ENCODE measurements at regions not wholly inside any gene's neighbourhood (a gene's known extent, or its start where the extent isn't known, plus 50 kb on each side); places are given as distances from the start of the nearest gene placed in this dataset.

GRCh38 chr6:16832043-16832567 is 70.8 kb upstream of the ATXN1 start:
- ChIA-PET CTCF (interaction anchor here (0.7 kb wide), 1 partner anchor 133 kb away, joined by 3 read pairs; no protein-coding TSS in a partner anchor), POLR2A (ENCODE audit: unreplicated experiment) (no interaction called here)
- no peaks in the 10 kb centered on the region for H3K36me3 ChIP-seq (ENCODE audit: control insufficient read depth, insufficient read depth, low read length)
- no peaks in the 10 kb centered on the region for H4K20me1 ChIP-seq (ENCODE audit: insufficient read depth, low read length)
- peak overlapping the region; percentile 24; the same call in 1 of the 2 replicates for H2BK20ac ChIP-seq (ENCODE audit: low read depth, low read length)
- peak overlapping the region; percentile 48; the same call in 1 of the 2 replicates for H3K4ac ChIP-seq (ENCODE audit: low read depth, low read length)
- no peak overlapping the region for H2BK5ac ChIP-seq (ENCODE audit: low read depth, low read length, poor library complexity, severe bottlenecking)
- H2AFZ ChIP-seq (replicated peaks; ENCODE audit: low read length, poor library complexity) = no peak overlapping the region
- in situ Hi-C loops (cut with MboI; ENCODE audit: low sequenced_read_pairs) (no loop called here), intact Hi-C loops (cut with micrococcal nuclease) (no loop called here), dilution Hi-C loops (cut with HindIII; ENCODE audit: low sequenced_read_pairs, unreplicated experiment) (no loop called here)
- peak; percentile 10 for DNase-seq
- no peak overlapping the region for H3K56ac ChIP-seq (ENCODE audit: extremely low read depth, insufficient read depth, low read length)
- 56% methylated on average over 3 of the region's 5 CpGs; no CpG with 5 or more reads in 1 of the 2 experiments for WGBS, 2 experiments (ENCODE audit: extremely low coverage in 2 of 2, insufficient read length in 1 of 2)
- H3K27ac ChIP-seq (ENCODE audit: insufficient read depth, low read length) = peak overlapping the region; percentile 7; the same call in 1 of the 2 replicates
- H3K9me1 ChIP-seq (ENCODE audit: insufficient read depth, low read length) = 0 out of 2 replicates have a peak, but pooled peaks cover 3% of the 10 kb centered on the region
- H4K91ac ChIP-seq (ENCODE audit: insufficient read depth, low read depth, low read length) = no peak overlapping the region
- BruUV-seq (replicated peaks) = no TSS peak
- no peak overlapping the region for H2BK120ac ChIP-seq (ENCODE audit: low read depth, low read length)
- no peak overlapping the region for H2AK9ac ChIP-seq (replicated peaks; ENCODE audit: low read depth, low read length, poor library complexity)
- H3K27me3 ChIP-seq (ENCODE audit: control insufficient read depth, insufficient read depth, low read length) = no peaks in the 10 kb centered on the region
- H2AK5ac ChIP-seq (ENCODE audit: low read depth, low read length) = 0 out of 2 replicates have a peak overlapping the region, but pooled peaks have one; percentile 5
- no peak; the same call in 1 of the 2 replicates for ATAC-seq (ENCODE audit: low read depth)
- no peak overlapping the region for H3K4me3 ChIP-seq (ENCODE audit: insufficient read depth, low read depth, low read length)
- H3K9me3 ChIP-seq (ENCODE audit: control insufficient read depth, insufficient read depth, low read length) = no peaks in the 10 kb centered on the region
- peak overlapping the region; percentile 44 for H4K5ac ChIP-seq (ENCODE audit: low read depth, low read length)
- H3K4me2 ChIP-seq (ENCODE audit: low read depth, low read length) = peak overlapping the region; percentile 10; the same call in 1 of the 2 replicates
- H2BK15ac ChIP-seq (ENCODE audit: low read depth, low read length) = 0 out of 3 replicates have a peak overlapping the region, but pooled peaks have one; percentile 72
- no peak overlapping the region; the same call in 1 of the 2 replicates for H3K9ac ChIP-seq (ENCODE audit: low read depth, low read length)
- 0 out of 2 replicates have a peak overlapping the region, but pooled peaks have one; percentile 42 for H3K14ac ChIP-seq (replicated peaks; ENCODE audit: low read depth, low read length)
- H3K23ac ChIP-seq (ENCODE audit: low read depth, low read length) = no peak overlapping the region
- H4K8ac ChIP-seq (ENCODE audit: low read depth in 2 of 2, low read length in 2 of 2) = no peak overlapping the region
- no peaks in the 10 kb centered on the region for H3K79me1 ChIP-seq (ENCODE audit: low read depth in 1 of 2, low read length in 2 of 2)
- H3K4me1 ChIP-seq (ENCODE audit: control insufficient read depth, insufficient read depth, low read length) = peaks cover 12% of the 10 kb centered on the region
- TF ChIP-seq SMC3 (IDR thresholded peaks at IDR 0.05; ENCODE audit: low read depth, low read length) (no peak), CTCF (conservative IDR thresholded peaks at IDR 0.05; ENCODE audit: low read depth, low read length) (no peak), POLR2A (IDR thresholded peaks at IDR 0.05; ENCODE audit: low read depth, low read length) (no peak), CEBPB (IDR thresholded peaks at IDR 0.05; ENCODE audit: low read depth, low read length) (no peak), MAZ (IDR thresholded peaks at IDR 0.05; ENCODE audit: borderline replicate concordance, low read depth, low read length) (no peak), RAD21 (IDR thresholded peaks at IDR 0.05; ENCODE audit: low read length) (no peak), BHLHE40 (IDR thresholded peaks at IDR 0.05; ENCODE audit: low read depth, low read length) (no peak), RCOR1 (IDR thresholded peaks at IDR 0.05; ENCODE audit: insufficient replicate concordance, low read length) (no peak), FOS (IDR thresholded peaks at IDR 0.05; ENCODE audit: low read depth, low read length) (no peak), MXI1 (IDR thresholded peaks at IDR 0.05; ENCODE audit: borderline replicate concordance, low read depth, low read length) (no peak), MAFK (IDR thresholded peaks at IDR 0.05; ENCODE audit: low read depth, low read length) (no peak), ELK1 (IDR thresholded peaks at IDR 0.05; ENCODE audit: borderline replicate concordance, low read depth, low read length) (no peak)
- peak overlapping the region; percentile 80; the same call in 1 of the 2 replicates for H3K18ac ChIP-seq (ENCODE audit: low read depth, low read length)
